DMS 273 (cell line): ENCODE measurements at regions not wholly inside any gene's neighbourhood (a gene's known extent, or its start where the extent isn't known, plus 50 kb on each side); places are given as distances from the start of the nearest gene placed in this dataset.
A peak's percentile ranks its signal among the peaks of the same experiment; 100 is the strongest.

ENCODE experiments used
- DNase-seq: peaks from one replicate; lab custom pipeline; 2025; ENCODE audit not compliant: unreplicated experiment; lab: John Stamatoyannopoulos, UW

GRCh38 chr5:87099968-87100367 lies 167.7 kb upstream of the RASA1 start:
- no peak for DNase-seq

- no peak for DNase-seq
Observed at GRCh38 chr5:87101321-87101720, 166.4 kb upstream of the RASA1 start.

- no peak for DNase-seq
Observed at GRCh38 chr5:87102841-87103240, 164.8 kb upstream of the RASA1 start.

- DNase-seq, result no peak
Observed at GRCh38 chr5:87103616-87104287, 163.9 kb upstream of the RASA1 start.

GRCh38 chr5:87105577-87105976 lies 162.1 kb upstream of the RASA1 start:
- no peak for DNase-seq

GRCh38 chr5:87109746-87110145 lies 157.9 kb upstream of the RASA1 start:
- DNase-seq, result no peak

GRCh38 chr5:87110721-87111120 lies 157.0 kb upstream of the RASA1 start:
- DNase-seq, result no peak

- no peak for DNase-seq
Observed at GRCh38 chr5:87113861-87114260, 153.8 kb upstream of the RASA1 start.

GRCh38 chr5:87114631-87115030 lies 153.1 kb upstream of the RASA1 start:
- no peak for DNase-seq

GRCh38 chr5:87115839-87116364 lies 151.8 kb upstream of the RASA1 start:
- no peak for DNase-seq

- DNase-seq, result no peak
Observed at GRCh38 chr5:87116825-87117512, 150.7 kb upstream of the RASA1 start.

GRCh38 chr5:87119588-87119987 lies 148.1 kb upstream of the RASA1 start:
- DNase-seq, result no peak

- DNase-seq, result no peak
Observed at GRCh38 chr5:87120518-87121303, 147.0 kb upstream of the RASA1 start.

- no peak for DNase-seq
Observed at GRCh38 chr5:87121304-87122150, 146.2 kb upstream of the RASA1 start.

- DNase-seq, result no peak
Observed at GRCh38 chr5:87122151-87122977, 145.3 kb upstream of the RASA1 start.

GRCh38 chr5:87125766-87126165 lies 141.9 kb upstream of the RASA1 start:
- no peak for DNase-seq

- DNase-seq, result no peak
Observed at GRCh38 chr5:87126869-87127268, 140.8 kb upstream of the RASA1 start.

GRCh38 chr5:87127426-87127825 lies 140.3 kb upstream of the RASA1 start:
- no peak for DNase-seq

- DNase-seq, result peak; percentile 11
Observed at GRCh38 chr5:87127956-87128687, 139.6 kb upstream of the RASA1 start.
